H1 (cell line): ENCODE measurements at regions not wholly inside any gene's neighbourhood (a gene's known extent, or its start where the extent isn't known, plus 50 kb on each side); places are given as distances from the start of the nearest gene placed in this dataset.

Experiments used
- BCL11A ChIP-seq, 2 experiments: IDR thresholded peaks; one replicate each; pipeline ENCODE4 v1.6.1; 2011; ENCODE audit warnings: low read depth in 2 of 2, low read length in 2 of 2, mild to moderate bottlenecking in 2 of 2
- BRCA1 ChIP-seq: IDR thresholded peaks from 2 replicates; pipeline ENCODE4 v1.6.1; 2012; ENCODE audit warnings: low read depth, low read length, improper control_type of control experiment
- GTF2F1 ChIP-seq: IDR thresholded peaks from 2 replicates; pipeline ENCODE4 v1.6.1; 2012; ENCODE audit warnings: low read depth, low read length, improper control_type of control experiment, borderline replicate concordance
- KDM5A ChIP-seq: fragments of 200-600 bp; IDR thresholded peaks from 2 replicates; pipeline ENCODE4 v1.7.1; 2012; ENCODE audit warnings: mild to moderate bottlenecking, low read length, inconsistent platforms, mixed read lengths
- SIN3A ChIP-seq, 2 experiments: IDR thresholded peaks in 1 of 2; conservative IDR thresholded peaks in 1 of 2; 2 replicates each; pipeline ENCODE4 v1.6.1; 2011 to 2012; ENCODE audit warnings: low read length in 2 of 2, improper control_type of control experiment in 1 of 2, low read depth in 1 of 2, mild to moderate bottlenecking in 1 of 2
- SIX5 ChIP-seq: IDR thresholded peaks from 2 replicates; pipeline ENCODE4 v1.6.1; 2011; ENCODE audit warnings: mild to moderate bottlenecking, low read depth, low read length

GRCh38 chr16:61564716-61565115 is 471.5 kb downstream of the CDH8 start (continued):
- no peak for TF ChIP-seq GTF2F1
- TF ChIP-seq BCL11A (IDR thresholded peaks at IDR 0.05; ENCODE audit: low read depth in 2 of 2, low read length in 2 of 2), result no peak
- TF ChIP-seq KDM5A, result no peak
- no peak for TF ChIP-seq SIX5
- no peak for TF ChIP-seq BRCA1
- TF ChIP-seq SIN3A (conservative IDR thresholded peaks at IDR 0.05 in 1 of 2, IDR thresholded peaks at IDR 0.05 in 1 of 2; ENCODE audit: low read depth in 1 of 2, low read length in 2 of 2), result no peak
